ENCODE measurements at regions not wholly inside any gene's neighbourhood (a gene's known extent, or its start where the extent isn't known, plus 50 kb on each side); places are given as distances from the start of the nearest gene placed in this dataset.

DNA sequence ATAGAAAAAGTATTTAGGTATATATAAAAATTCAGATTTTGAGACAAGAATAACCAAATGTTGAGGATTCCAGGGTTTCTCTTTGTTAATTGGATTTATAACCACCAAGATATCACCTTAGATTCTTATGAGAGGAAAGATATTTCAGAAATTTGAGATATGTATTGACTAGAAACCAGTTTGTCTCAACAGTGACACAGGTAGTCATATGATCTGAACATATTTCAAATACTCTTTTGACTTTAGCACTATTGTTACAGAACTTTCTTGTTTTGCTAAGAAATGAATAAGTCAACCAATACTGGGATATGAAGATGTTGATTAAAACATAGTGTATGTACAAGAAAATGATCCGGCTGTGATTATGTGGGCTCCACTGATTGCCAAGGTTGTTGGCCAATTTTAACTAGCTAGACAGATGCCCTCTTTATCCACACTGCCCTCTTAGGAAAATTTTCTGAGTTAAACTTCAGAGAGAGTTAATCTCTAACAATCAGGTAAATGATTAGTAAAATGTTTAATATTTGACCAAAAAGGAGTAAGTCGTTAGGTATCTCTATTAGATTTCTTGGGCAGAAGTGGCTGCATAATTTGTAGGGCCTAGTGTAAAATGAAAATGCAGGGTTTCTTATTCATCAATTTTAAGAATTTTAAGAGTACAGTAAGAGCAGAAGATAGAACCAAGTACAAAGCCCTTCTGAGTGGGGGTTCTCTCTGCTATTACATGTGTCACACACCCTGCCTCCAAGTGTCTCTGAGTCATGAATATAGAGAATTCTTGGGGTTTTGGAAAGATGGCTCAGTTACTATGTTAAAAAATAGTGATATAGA lies 376.0 kb downstream of the TFEC start:
- TF ChIP-seq, protein P1, sequence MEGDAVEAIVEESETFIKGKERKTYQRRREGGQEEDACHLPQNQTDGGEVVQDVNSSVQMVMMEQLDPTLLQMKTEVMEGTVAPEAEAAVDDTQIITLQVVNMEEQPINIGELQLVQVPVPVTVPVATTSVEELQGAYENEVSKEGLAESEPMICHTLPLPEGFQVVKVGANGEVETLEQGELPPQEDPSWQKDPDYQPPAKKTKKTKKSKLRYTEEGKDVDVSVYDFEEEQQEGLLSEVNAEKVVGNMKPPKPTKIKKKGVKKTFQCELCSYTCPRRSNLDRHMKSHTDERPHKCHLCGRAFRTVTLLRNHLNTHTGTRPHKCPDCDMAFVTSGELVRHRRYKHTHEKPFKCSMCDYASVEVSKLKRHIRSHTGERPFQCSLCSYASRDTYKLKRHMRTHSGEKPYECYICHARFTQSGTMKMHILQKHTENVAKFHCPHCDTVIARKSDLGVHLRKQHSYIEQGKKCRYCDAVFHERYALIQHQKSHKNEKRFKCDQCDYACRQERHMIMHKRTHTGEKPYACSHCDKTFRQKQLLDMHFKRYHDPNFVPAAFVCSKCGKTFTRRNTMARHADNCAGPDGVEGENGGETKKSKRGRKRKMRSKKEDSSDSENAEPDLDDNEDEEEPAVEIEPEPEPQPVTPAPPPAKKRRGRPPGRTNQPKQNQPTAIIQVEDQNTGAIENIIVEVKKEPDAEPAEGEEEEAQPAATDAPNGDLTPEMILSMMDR (IDR thresholded peaks at IDR 0.05; ENCODE audit: extremely low read depth, insufficient read depth, missing control alignments), result no peak
- in situ Hi-C loops (cut with MboI; ENCODE audit: low pct_unique_long_range_greater_than_20kb, low sequenced_read_pairs, unreplicated experiment), result no loop called here
- no peak for DNase-seq (ENCODE audit: low spot score)

DNA sequence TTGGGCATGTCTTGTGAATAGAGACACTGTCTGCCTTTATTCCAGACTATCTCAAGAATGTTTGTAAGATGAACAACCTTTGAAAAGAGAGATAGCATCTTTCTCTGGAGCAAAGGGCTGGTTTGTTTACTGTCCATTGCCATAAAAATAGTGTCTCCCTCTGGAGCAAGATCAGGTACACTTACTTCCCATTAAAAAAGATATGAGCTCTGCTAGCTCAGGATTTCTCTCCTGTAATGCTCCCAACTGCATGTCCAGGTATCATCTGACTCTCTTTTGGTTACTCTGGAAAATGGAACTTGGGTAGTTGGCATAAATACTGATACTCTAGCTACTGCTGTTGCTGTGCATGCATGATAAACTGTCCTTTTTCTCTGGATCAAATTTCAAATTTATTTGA lies 381.1 kb downstream of the TFEC start:
- TF ChIP-seq, protein P1 (IDR thresholded peaks at IDR 0.05; ENCODE audit: extremely low read depth, insufficient read depth, missing control alignments), result no peak
- in situ Hi-C loops (cut with MboI; ENCODE audit: low pct_unique_long_range_greater_than_20kb, low sequenced_read_pairs, unreplicated experiment), result no loop called here
- DNase-seq (ENCODE audit: low spot score), result no peak

DNA sequence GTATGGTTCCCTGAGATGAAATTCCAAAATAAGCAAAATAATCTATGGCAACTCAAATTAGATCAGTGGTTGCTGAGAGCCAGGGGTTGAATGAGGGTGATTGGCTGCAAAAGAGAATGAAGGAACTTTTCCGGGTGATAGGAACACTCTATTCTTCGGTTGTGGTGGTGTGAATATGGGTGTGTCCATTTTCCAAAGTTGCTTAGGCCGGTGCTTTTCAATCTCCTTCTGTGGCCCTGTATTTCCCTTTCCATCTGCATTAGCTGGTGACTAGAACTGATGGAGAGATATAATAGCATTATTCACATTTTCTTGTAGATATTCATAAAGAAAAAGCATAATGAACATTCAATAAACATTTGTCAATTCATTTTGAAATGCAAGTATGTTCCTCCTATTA lies 382.9 kb downstream of the TFEC start:
- no peak for DNase-seq (ENCODE audit: low spot score)
- in situ Hi-C loops (cut with MboI; ENCODE audit: low pct_unique_long_range_greater_than_20kb, low sequenced_read_pairs, unreplicated experiment), result no loop called here
- TF ChIP-seq, protein P1 (IDR thresholded peaks at IDR 0.05; ENCODE audit: extremely low read depth, insufficient read depth, missing control alignments), result no peak

GRCh38 chr7:115642194-115642593 lies 388.4 kb downstream of the TFEC start:
- in situ Hi-C loops (cut with MboI; ENCODE audit: low pct_unique_long_range_greater_than_20kb, low sequenced_read_pairs, unreplicated experiment), result no loop called here
- DNase-seq (ENCODE audit: low spot score), result no peak
- TF ChIP-seq, protein P1 (IDR thresholded peaks at IDR 0.05; ENCODE audit: extremely low read depth, insufficient read depth, missing control alignments), result no peak

DNA sequence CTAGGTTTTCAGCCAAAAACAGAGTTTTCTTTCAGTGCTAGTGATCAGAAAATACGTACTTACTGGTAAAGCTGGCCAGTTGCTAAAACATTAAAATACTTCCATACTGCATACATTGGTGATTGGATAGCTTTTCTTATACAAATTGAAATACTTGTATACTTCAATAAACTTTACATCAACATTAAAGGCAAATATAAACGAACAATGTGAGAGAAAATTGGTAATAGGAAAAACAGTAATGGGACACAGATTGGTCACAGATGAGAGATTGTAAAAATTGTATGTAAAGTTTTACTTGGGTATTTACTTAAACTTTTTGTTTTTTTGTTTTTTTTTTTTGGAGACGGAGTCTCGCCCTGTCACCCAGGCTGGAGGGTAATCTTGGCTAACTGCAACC lies 391.7 kb downstream of the TFEC start:
- TF ChIP-seq, protein P1 (IDR thresholded peaks at IDR 0.05; ENCODE audit: extremely low read depth, insufficient read depth, missing control alignments), result no peak
- in situ Hi-C loops (cut with MboI; ENCODE audit: low pct_unique_long_range_greater_than_20kb, low sequenced_read_pairs, unreplicated experiment), result no loop called here
- DNase-seq (ENCODE audit: low spot score), result no peak

DNA sequence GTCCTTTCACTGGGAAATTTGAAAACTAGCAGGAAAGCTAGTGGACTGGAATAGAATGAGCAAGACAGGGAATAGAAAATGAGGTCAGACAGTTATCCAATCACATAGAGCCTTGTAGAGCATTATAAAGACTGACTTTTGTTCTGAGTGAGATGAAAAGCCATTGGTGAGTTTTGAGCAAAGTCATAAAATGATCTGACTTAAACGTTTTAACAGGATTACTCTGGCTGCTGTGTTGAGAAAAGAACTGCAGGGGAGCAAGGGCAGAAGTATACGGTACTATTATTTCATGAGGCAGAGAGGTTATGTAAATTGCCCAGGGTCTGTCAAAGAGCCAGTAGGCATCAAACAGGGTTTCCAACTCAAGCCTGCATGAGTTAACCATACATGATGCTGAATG lies 393.4 kb downstream of the TFEC start:
- in situ Hi-C loops (cut with MboI; ENCODE audit: low pct_unique_long_range_greater_than_20kb, low sequenced_read_pairs, unreplicated experiment), result no loop called here
- TF ChIP-seq, protein P1 (IDR thresholded peaks at IDR 0.05; ENCODE audit: extremely low read depth, insufficient read depth, missing control alignments), result no peak
- no peak for DNase-seq (ENCODE audit: low spot score)

Data from GM13977 (cell line).